ENCODE measurements at regions not wholly inside any gene's neighbourhood (a gene's known extent, or its start where the extent isn't known, plus 50 kb on each side); places are given as distances from the start of the nearest gene placed in this dataset.

- Histone ChIP-seq H2AFZ (no peak overlapping the region), H3K36me3 (replicated peaks; ENCODE audit: insufficient read depth, low read depth) (no peaks in the 10 kb centered on the region), H3K27me3 (no peaks in the 10 kb centered on the region), H3K9me3 (ENCODE audit: low read depth) (no peaks in the 10 kb centered on the region), H4K20me1 (ENCODE audit: insufficient read depth, poor library complexity, severe bottlenecking) (no peaks in the 10 kb centered on the region), H3K9me2 (replicated peaks; ENCODE audit: insufficient read depth) (no peaks in the 10 kb centered on the region), H3K4me2 (no peak overlapping the region), H3K27ac (no peak overlapping the region), H3K79me2 (no peaks in the 10 kb centered on the region), H3K4me1 (ENCODE audit: insufficient read depth) (no peaks in the 10 kb centered on the region), H3K4me3 (no peak overlapping the region)
- TF ChIP-seq EZH2phosphoT487 (IDR thresholded peaks at IDR 0.05; ENCODE audit: low read depth, severe bottlenecking, unreplicated experiment) (no peak), CTCF (IDR thresholded peaks at IDR 0.05; ENCODE audit: poor library complexity) (no peak), EZH2 (IDR thresholded peaks at IDR 0.05; ENCODE audit: borderline replicate concordance) (no peak)
- WGBS (ENCODE audit: low lambda C conversion rate, missing lambda C conversion rate) = 85% methylated on average over 2 of the region's 2 CpGs
- DNase-seq (ENCODE audit: low spot score) = no peak
Measured at GRCh38 chr10:65213170-65213569, 1692.0 kb downstream of the REEP3 start.

- Histone ChIP-seq H3K9me3 (ENCODE audit: low read depth) (no peaks in the 10 kb centered on the region), H4K20me1 (ENCODE audit: insufficient read depth, poor library complexity, severe bottlenecking) (no peaks in the 10 kb centered on the region), H3K27ac (no peak overlapping the region), H3K36me3 (replicated peaks; ENCODE audit: insufficient read depth, low read depth) (no peaks in the 10 kb centered on the region), H3K9me2 (replicated peaks; ENCODE audit: insufficient read depth) (no peaks in the 10 kb centered on the region), H2AFZ (no peak overlapping the region), H3K4me2 (no peak overlapping the region), H3K4me3 (no peak overlapping the region), H3K79me2 (no peaks in the 10 kb centered on the region), H3K27me3 (no peaks in the 10 kb centered on the region), H3K4me1 (ENCODE audit: insufficient read depth) (no peaks in the 10 kb centered on the region)
- WGBS (ENCODE audit: low lambda C conversion rate, missing lambda C conversion rate) = 84% methylated on average over 3 of the region's 3 CpGs
- DNase-seq (ENCODE audit: low spot score) = no peak
- TF ChIP-seq CTCF (IDR thresholded peaks at IDR 0.05; ENCODE audit: poor library complexity) (no peak), EZH2 (IDR thresholded peaks at IDR 0.05; ENCODE audit: borderline replicate concordance) (no peak), EZH2phosphoT487 (IDR thresholded peaks at IDR 0.05; ENCODE audit: low read depth, severe bottlenecking, unreplicated experiment) (no peak)
Measured at GRCh38 chr10:65219444-65219843, 1698.2 kb downstream of the REEP3 start.

GRCh38 chr10:65231148-65231547 lies 1694.7 kb upstream of the LRRTM3 start:
- H3K79me2 ChIP-seq = no peaks in the 10 kb centered on the region

More at GRCh38 chr10:65231148-65231547, 1694.7 kb upstream of the LRRTM3 start:
- no peak for DNase-seq (ENCODE audit: low spot score)
- H3K36me3 ChIP-seq (replicated peaks; ENCODE audit: insufficient read depth, low read depth) = no peaks in the 10 kb centered on the region
- no peaks in the 10 kb centered on the region for H3K9me3 ChIP-seq (ENCODE audit: low read depth)
- H2AFZ ChIP-seq = no peak overlapping the region
- H3K4me3 ChIP-seq = no peak overlapping the region
- WGBS (ENCODE audit: low lambda C conversion rate, missing lambda C conversion rate) = 43% methylated on average over 3 of the region's 3 CpGs
- no peaks in the 10 kb centered on the region for H3K27me3 ChIP-seq
- TF ChIP-seq EZH2phosphoT487 (IDR thresholded peaks at IDR 0.05; ENCODE audit: low read depth, severe bottlenecking, unreplicated experiment) = no peak
- TF ChIP-seq CTCF (IDR thresholded peaks at IDR 0.05; ENCODE audit: poor library complexity) = no peak
- no peak for TF ChIP-seq EZH2 (IDR thresholded peaks at IDR 0.05; ENCODE audit: borderline replicate concordance)
- H3K9me2 ChIP-seq (replicated peaks; ENCODE audit: insufficient read depth) = no peaks in the 10 kb centered on the region
- H3K4me2 ChIP-seq = no peak overlapping the region
- no peaks in the 10 kb centered on the region for H4K20me1 ChIP-seq (ENCODE audit: insufficient read depth, poor library complexity, severe bottlenecking)
- no peak overlapping the region for H3K27ac ChIP-seq
- H3K4me1 ChIP-seq (ENCODE audit: insufficient read depth) = no peaks in the 10 kb centered on the region

All from hepatocyte (in vitro differentiated cells).